ENCODE measurements at regions not wholly inside any gene's neighbourhood (a gene's known extent, or its start where the extent isn't known, plus 50 kb on each side); places are given as distances from the start of the nearest gene placed in this dataset.
"Not testable (repeated sequence)": the region's sequence is repeated elsewhere in the genome, so short reads cannot be mapped to it uniquely, and the experiment has no call there.

DNA sequence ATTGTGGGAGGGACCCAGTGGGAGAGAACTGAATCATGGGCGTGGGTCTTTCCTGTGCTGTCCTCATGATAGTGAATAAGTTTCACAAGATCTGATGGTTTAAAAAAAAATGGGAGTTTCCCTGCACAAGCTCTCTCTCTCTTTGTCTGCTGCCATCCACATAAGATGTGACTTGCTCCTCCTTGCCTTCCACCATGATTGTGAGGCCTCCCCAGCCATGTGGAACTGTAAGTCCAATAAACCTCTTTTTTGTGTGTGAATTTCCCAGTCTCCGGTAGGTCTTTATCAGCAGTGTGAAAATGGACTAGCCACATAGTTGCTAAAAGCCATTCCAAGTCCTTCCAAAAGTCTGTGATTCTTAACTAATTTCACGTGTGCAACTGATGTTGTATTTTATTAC is 91.5 kb downstream of the CDC42EP3 start:
- H3K18ac ChIP-seq (ENCODE audit: extremely low read depth, low read length); FAIRE-seq: not testable (repeated sequence)
- 91% methylated on average over 3 of the region's 3 CpGs; no CpG with 5 or more reads in 1 of the 2 experiments for WGBS, 2 experiments (ENCODE audit: extremely low coverage in 1 of 2, insufficient coverage in 1 of 2, insufficient read length in 1 of 2, insufficient replicate concordance in 2 of 2, low coverage in 1 of 2, low lambda C conversion rate in 2 of 2, missing lambda C conversion rate in 1 of 2)

More for the DNA sequence above, 91.5 kb downstream of the CDC42EP3 start:
- H3K23me2 ChIP-seq (ENCODE audit: low read depth, low read length); H3K4me1 ChIP-seq (replicated peaks in 1 of 4; ENCODE audit: control insufficient read depth in 3 of 4, insufficient read depth in 4 of 4, low read length in 3 of 4); DNase-seq (ENCODE audit: low read depth in 1 of 2, low spot score in 2 of 2); H3K23ac ChIP-seq (ENCODE audit: insufficient read length); H3K9ac ChIP-seq (replicated peaks in 1 of 4; ENCODE audit: extremely low read depth in 1 of 4, low read depth in 3 of 4, low read length in 3 of 4); H2BK120ac ChIP-seq (replicated peaks; ENCODE audit: low read depth, low read length); H3K27me3 ChIP-seq (replicated peaks in 1 of 4; ENCODE audit: control insufficient read depth in 3 of 4, extremely low read depth in 1 of 4, insufficient read depth in 3 of 4, low read length in 3 of 4); H3K4me2 ChIP-seq (ENCODE audit: insufficient read depth in 1 of 2, low read depth in 2 of 2, low read length in 2 of 2); H2BK20ac ChIP-seq (ENCODE audit: low read length); H3K36me3 ChIP-seq (ENCODE audit: control insufficient read depth in 2 of 4, insufficient read depth in 4 of 4, low read length in 3 of 4); H4K20me1 ChIP-seq (replicated peaks in 1 of 2; ENCODE audit: control insufficient read depth in 1 of 2, insufficient read depth in 2 of 2, low read length in 2 of 2); H4K5ac ChIP-seq (ENCODE audit: insufficient read length, low read depth, low read length); H2AFZ ChIP-seq (ENCODE audit: low read length); H3K9me3 ChIP-seq (ENCODE audit: insufficient read depth in 2 of 2, low read depth in 1 of 2, low read length in 1 of 2); H3K14ac ChIP-seq (ENCODE audit: insufficient read length); H4K91ac ChIP-seq (replicated peaks; ENCODE audit: insufficient read length, low read length); H3K4ac ChIP-seq (replicated peaks; ENCODE audit: insufficient read length, low read depth, low read length); H2AK5ac ChIP-seq (ENCODE audit: low read depth, low read length); H3K27ac ChIP-seq (ENCODE audit: low read depth, low read length); H2BK12ac ChIP-seq (ENCODE audit: low read depth, low read length); H4K8ac ChIP-seq (ENCODE audit: extremely low read depth, insufficient read depth, low read length); H3K79me1 ChIP-seq (ENCODE audit: low read depth, low read length); POLR2A ChIA-PET (ENCODE audit: partially characterized antibody); H3K56ac ChIP-seq (replicated peaks; ENCODE audit: insufficient read length, low read depth, low read length); H3K79me2 ChIP-seq (ENCODE audit: control insufficient read depth in 1 of 2, insufficient read depth in 2 of 2, low read length in 2 of 2); H2BK5ac ChIP-seq (ENCODE audit: low read depth, low read length); H2BK15ac ChIP-seq (ENCODE audit: low read length); H3K4me3 ChIP-seq (ENCODE audit: extremely low read depth in 1 of 4, insufficient read depth in 2 of 4, low read depth in 3 of 4, low read length in 4 of 4): not testable (repeated sequence)
- CTCF ChIA-PET (ENCODE audit: partially characterized antibody), result interaction anchor here (1.1 kb wide), 1 partner anchor 12 kb away, joined by 3 read pairs; no protein-coding TSS in a partner anchor

Measured in H1 (cell line).